Tibial nerve (tissue), 4 donors: ENCODE measurements at regions not wholly inside any gene's neighbourhood (a gene's known extent, or its start where the extent isn't known, plus 50 kb on each side); places are given as distances from the start of the nearest gene placed in this dataset.

ENCODE experiments used
- EP300 ChIP-seq, 2 donors: sonication (generic); formaldehyde crosslinking; IDR thresholded peaks; one replicate each; pipeline ENCODE4 v1.6.1; 2017; ENCODE audit warnings: antibody characterized with exemption in 2 of 2, mild to moderate bottlenecking in 1 of 2
- POLR2A ChIP-seq, 2 donors: fragments of 450-650 bp; IDR thresholded peaks; one replicate each; pipeline ENCODE4 v1.6.1; 2017; ENCODE audit warnings: antibody characterized with exemption in 2 of 2, mild to moderate bottlenecking in 2 of 2, moderate library complexity in 2 of 2
- TF ChIP-seq, protein P1 (sequence below), 5 experiments: fragments of 200-600 bp in 3 of 5; fragments of 450-650 bp in 2 of 5; sonication (generic) in 3 of 5; IDR thresholded peaks; one replicate each; pipeline ENCODE4 v1.5.1; 2016 to 2019; ENCODE audit warnings: antibody characterized with exemption in 5 of 5, mild to moderate bottlenecking in 3 of 5, moderate library complexity in 2 of 5

DNA sequence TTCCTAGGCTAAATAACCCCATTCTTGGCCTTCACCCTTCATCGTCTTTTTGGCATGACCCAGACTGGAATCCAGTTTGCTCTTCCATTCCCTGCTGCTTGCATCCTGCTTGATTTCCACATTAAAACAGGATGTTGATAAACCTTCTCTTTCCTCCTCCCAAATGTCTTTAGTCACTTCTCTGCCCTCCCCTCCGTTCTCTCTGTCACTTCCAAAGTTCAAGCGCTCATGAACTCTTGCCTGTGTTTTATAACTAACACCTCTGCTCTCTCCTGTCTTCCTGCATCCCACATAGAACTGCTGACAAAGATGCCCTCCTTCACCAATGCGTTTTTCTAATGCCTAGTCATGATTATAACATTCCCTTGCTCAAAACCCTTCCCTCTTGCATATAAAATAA is 65.6 kb upstream of the SLC44A3 start:
- TF ChIP-seq, protein P1, sequence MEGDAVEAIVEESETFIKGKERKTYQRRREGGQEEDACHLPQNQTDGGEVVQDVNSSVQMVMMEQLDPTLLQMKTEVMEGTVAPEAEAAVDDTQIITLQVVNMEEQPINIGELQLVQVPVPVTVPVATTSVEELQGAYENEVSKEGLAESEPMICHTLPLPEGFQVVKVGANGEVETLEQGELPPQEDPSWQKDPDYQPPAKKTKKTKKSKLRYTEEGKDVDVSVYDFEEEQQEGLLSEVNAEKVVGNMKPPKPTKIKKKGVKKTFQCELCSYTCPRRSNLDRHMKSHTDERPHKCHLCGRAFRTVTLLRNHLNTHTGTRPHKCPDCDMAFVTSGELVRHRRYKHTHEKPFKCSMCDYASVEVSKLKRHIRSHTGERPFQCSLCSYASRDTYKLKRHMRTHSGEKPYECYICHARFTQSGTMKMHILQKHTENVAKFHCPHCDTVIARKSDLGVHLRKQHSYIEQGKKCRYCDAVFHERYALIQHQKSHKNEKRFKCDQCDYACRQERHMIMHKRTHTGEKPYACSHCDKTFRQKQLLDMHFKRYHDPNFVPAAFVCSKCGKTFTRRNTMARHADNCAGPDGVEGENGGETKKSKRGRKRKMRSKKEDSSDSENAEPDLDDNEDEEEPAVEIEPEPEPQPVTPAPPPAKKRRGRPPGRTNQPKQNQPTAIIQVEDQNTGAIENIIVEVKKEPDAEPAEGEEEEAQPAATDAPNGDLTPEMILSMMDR (IDR thresholded peaks at IDR 0.05) = no peak
- TF ChIP-seq POLR2A (IDR thresholded peaks at IDR 0.05) = no peak
- no peak for TF ChIP-seq EP300 (IDR thresholded peaks at IDR 0.05)
